Lower leg skin (tissue), 3 donors: ENCODE measurements at regions not wholly inside any gene's neighbourhood (a gene's known extent, or its start where the extent isn't known, plus 50 kb on each side); places are given as distances from the start of the nearest gene placed in this dataset.

Source experiments
- POLR2A ChIP-seq, 2 donors: fragments of 450-650 bp; IDR thresholded peaks; one replicate each; pipeline ENCODE4 v1.6.1; 2016 to 2017; ENCODE audit warnings: antibody characterized with exemption in 2 of 2, mild to moderate bottlenecking in 1 of 2, moderate library complexity in 1 of 2
- TF ChIP-seq, protein P1 (sequence below), 3 donors: fragments of 450-650 bp; IDR thresholded peaks; one replicate each; pipeline ENCODE4 v1.5.1; 2016; ENCODE audit warnings: antibody characterized with exemption in 3 of 3, mild to moderate bottlenecking in 3 of 3, moderate library complexity in 2 of 3

DNA sequence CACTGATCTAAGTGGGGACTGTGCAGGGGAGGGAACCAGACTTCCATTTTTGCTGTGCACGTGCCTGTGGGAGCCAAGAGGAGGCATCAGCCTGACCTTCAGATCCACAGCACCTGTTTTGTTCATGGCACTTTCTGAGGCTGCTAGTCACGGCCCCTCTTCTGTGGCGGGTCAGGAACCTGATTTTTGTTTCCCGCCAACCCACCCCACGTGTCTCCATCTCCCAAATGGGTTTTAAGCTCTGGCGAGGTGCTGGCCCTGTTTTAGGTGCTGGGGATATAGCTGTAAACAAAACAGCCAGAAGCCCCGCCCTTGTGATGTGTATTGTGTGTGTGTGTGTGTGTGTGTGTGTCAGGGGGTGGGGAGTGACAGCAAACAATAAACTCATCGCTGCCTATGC lies 60.4 kb upstream of the GRPEL1 start:
- TF ChIP-seq, protein P1, sequence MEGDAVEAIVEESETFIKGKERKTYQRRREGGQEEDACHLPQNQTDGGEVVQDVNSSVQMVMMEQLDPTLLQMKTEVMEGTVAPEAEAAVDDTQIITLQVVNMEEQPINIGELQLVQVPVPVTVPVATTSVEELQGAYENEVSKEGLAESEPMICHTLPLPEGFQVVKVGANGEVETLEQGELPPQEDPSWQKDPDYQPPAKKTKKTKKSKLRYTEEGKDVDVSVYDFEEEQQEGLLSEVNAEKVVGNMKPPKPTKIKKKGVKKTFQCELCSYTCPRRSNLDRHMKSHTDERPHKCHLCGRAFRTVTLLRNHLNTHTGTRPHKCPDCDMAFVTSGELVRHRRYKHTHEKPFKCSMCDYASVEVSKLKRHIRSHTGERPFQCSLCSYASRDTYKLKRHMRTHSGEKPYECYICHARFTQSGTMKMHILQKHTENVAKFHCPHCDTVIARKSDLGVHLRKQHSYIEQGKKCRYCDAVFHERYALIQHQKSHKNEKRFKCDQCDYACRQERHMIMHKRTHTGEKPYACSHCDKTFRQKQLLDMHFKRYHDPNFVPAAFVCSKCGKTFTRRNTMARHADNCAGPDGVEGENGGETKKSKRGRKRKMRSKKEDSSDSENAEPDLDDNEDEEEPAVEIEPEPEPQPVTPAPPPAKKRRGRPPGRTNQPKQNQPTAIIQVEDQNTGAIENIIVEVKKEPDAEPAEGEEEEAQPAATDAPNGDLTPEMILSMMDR (IDR thresholded peaks at IDR 0.05): no peak
- no peak for TF ChIP-seq POLR2A (IDR thresholded peaks at IDR 0.05)
